MCF 10A (cell line): ENCODE measurements at regions not wholly inside any gene's neighbourhood (a gene's known extent, or its start where the extent isn't known, plus 50 kb on each side); places are given as distances from the start of the nearest gene placed in this dataset.

Experiments used
- BruUV-seq: library from RNA; stranded (reverse); fragments of 400-500 nt; replicated peaks from 2 replicates; lab custom pipeline; 2021; lab: Mats Ljungman, UMichigan
- CTCF ChIA-PET: fragments of 300-600 bp; sonication (Branson Sonifier 250); formaldehyde crosslinking; extraction: SDS; loops from one replicate; lab custom pipeline; 2021; ENCODE audit warnings: antibody characterized with exemption, inconsistent platforms; lab: Yijun Ruan, JAX
- POLR2A ChIA-PET: fragments of 300-600, 350-650 bp; sonication (Branson Sonifier 250); formaldehyde crosslinking; extraction: SDS; loops from one replicate; lab custom pipeline; 2020; ENCODE audit warnings: antibody characterized with exemption, inconsistent platforms; lab: Yijun Ruan, JAX
- DNase-seq: peaks from one replicate; pipeline ENCODE4 v3.0.0-alpha.2; 2018; ENCODE audit not compliant: unreplicated experiment
- H3K27ac Mint-ChIP-seq: one replicate; pipeline ENCODE4 v1.8.0; 2022; ENCODE audit warnings: mild to moderate bottlenecking, low read depth, mixed read lengths; ENCODE audit not compliant: unreplicated experiment
- H3K27me3 Mint-ChIP-seq: one replicate; pipeline ENCODE4 v1.8.0; 2022; ENCODE audit warnings: mixed read lengths; ENCODE audit not compliant: insufficient read depth, unreplicated experiment
- H3K36me3 Mint-ChIP-seq: one replicate; pipeline ENCODE4 v1.8.0; 2022; ENCODE audit warnings: mild to moderate bottlenecking, moderate library complexity, mixed read lengths; ENCODE audit not compliant: insufficient read depth, unreplicated experiment
- H3K4me1 Mint-ChIP-seq: one replicate; pipeline ENCODE4 v1.8.0; 2022; ENCODE audit warnings: mixed read lengths; ENCODE audit not compliant: insufficient read depth, unreplicated experiment
- H3K4me3 Mint-ChIP-seq: one replicate; pipeline ENCODE4 v1.8.0; 2022; ENCODE audit warnings: mild to moderate bottlenecking, moderate library complexity, mixed read lengths; ENCODE audit not compliant: unreplicated experiment
- H3K9me3 Mint-ChIP-seq: one replicate; pipeline ENCODE4 v1.8.0; 2022; ENCODE audit warnings: mixed read lengths; ENCODE audit not compliant: unreplicated experiment
- CTCF ChIP-seq: fragments of 200-600 bp; IDR thresholded peaks from one replicate; pipeline ENCODE4 v1.8.0; 2022; ENCODE audit warnings: antibody characterized with exemption, mild to moderate bottlenecking; ENCODE audit not compliant: unreplicated experiment
- intact Hi-C: fragments of 100-400 bp; cut with micrococcal nuclease; formaldehyde crosslinking; loops from 2 replicates; pipeline ENCODE4 v1.14.1; 2022

GRCh38 chr11:70543611-70544010 is 145.3 kb downstream of the CTTN start:
- intact Hi-C loops, result no loop called here
- no TSS peak for BruUV-seq
- no peak overlapping the region for H3K27ac Mint-ChIP-seq
- no peak for DNase-seq
- H3K9me3 Mint-ChIP-seq, result peaks cover 33% of the 10 kb centered on the region
- no peaks in the 10 kb centered on the region for H3K27me3 Mint-ChIP-seq
- H3K4me3 Mint-ChIP-seq, result no peak overlapping the region
- TF ChIP-seq CTCF, result no peak
- no peaks in the 10 kb centered on the region for H3K36me3 Mint-ChIP-seq
- ChIA-PET POLR2A (no interaction called here), CTCF (no interaction called here)
- H3K4me1 Mint-ChIP-seq, result no peaks in the 10 kb centered on the region

- ChIA-PET POLR2A (no interaction called here), CTCF (interaction anchor here (1.0 kb wide), 1 partner anchor 8 kb away, joined by 3 read pairs; no protein-coding TSS in a partner anchor)
- Mint-ChIP-seq H3K9me3 (peaks cover 29% of the 10 kb centered on the region), H3K4me3 (no peak overlapping the region), H3K27me3 (no peaks in the 10 kb centered on the region), H3K36me3 (no peaks in the 10 kb centered on the region), H3K4me1 (no peaks in the 10 kb centered on the region), H3K27ac (no peak overlapping the region)
- DNase-seq, result no peak
- no TSS peak for BruUV-seq
- TF ChIP-seq CTCF, result no peak
- intact Hi-C loops, result no loop called here
These were observed 145.9 kb downstream of the CTTN start for GRCh38 chr11:70544067-70544773.

DNA sequence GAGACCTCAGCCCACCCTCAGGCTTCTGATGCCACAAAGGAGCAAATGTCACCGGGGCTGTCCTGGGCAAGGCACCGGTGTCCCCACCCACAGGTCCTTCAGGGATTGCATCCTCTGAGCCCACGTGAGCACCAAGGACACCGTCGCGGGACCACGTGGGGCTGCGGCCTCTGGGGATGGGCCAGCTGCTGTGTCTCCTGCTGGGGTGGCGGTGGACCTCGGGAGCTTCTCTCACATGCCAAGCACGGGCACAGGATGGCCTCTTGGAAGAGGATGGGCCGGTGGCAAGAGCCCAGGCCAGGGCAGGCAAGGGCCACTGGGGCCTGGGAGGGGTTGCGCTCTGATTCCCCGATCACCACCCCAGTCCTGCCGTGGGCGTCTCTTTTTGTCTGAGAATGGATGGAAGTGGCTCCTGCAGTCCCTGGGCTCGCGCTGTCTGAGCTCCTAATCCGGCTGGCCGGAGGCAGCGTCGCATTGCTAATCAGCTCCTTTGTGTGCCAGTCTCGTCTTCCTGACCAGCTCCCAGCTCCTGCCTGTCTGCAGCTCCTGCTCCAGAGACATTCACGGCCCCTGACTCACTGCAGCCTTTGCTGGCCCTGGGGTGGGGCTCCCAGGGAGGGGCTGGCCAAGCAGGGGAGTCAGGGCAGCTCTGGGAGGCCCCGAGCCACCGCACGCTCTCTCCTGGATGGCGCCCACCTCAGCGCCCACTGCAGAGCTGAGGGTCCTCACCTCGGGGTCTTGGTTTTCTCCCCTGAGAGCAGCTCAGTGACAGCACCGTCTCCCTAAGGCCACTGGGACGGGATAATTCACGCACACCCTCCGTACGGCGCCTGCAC is 146.7 kb downstream of the CTTN start:
- CTCF ChIA-PET, result interaction anchor here (0.7 to 1.0 kb wide), 2 partner anchors 8 to 12 kb away, joined by 3 read pairs; no protein-coding TSS in a partner anchor
- POLR2A ChIA-PET, result no interaction called here
- Mint-ChIP-seq H3K4me3 (no peak overlapping the region), H3K27me3 (no peaks in the 10 kb centered on the region), H3K27ac (no peak overlapping the region), H3K36me3 (no peaks in the 10 kb centered on the region), H3K9me3 (peaks cover 23% of the 10 kb centered on the region), H3K4me1 (no peaks in the 10 kb centered on the region)
- TF ChIP-seq CTCF, result no peak
- intact Hi-C loops, result no loop called here
- no peak for DNase-seq
- BruUV-seq, result no TSS peak

DNA sequence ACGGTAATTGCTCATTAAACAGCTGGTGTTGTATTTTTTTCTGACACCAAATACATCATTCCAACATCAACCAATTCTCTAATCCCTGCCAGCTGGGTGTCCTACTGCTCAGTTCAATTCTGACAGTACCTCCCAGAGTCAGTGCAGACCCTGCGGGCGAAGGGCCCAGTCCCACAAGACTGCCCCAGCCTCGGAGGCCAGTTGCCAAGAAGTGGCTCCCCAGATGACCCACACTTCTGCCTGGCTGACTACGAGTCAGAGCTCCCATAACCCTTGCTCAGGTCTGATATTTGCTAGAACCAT is 147.2 kb downstream of the CTTN start:
- H3K36me3 Mint-ChIP-seq, result no peaks in the 10 kb centered on the region
- no peaks in the 10 kb centered on the region for H3K27me3 Mint-ChIP-seq
- TF ChIP-seq CTCF, result no peak
- no TSS peak for BruUV-seq
- H3K4me1 Mint-ChIP-seq, result no peaks in the 10 kb centered on the region
- no peak overlapping the region for H3K4me3 Mint-ChIP-seq
- POLR2A ChIA-PET, result no interaction called here
- intact Hi-C loops, result no loop called here
- H3K27ac Mint-ChIP-seq, result no peak overlapping the region
- peaks cover 23% of the 10 kb centered on the region for H3K9me3 Mint-ChIP-seq
- no peak for DNase-seq
- CTCF ChIA-PET, result interaction anchor here (0.7 kb wide), 1 partner anchor 12 kb away, joined by 3 read pairs; no protein-coding TSS in a partner anchor
